HG02938 (cell line): ENCODE measurements at regions not wholly inside any gene's neighbourhood (a gene's known extent, or its start where the extent isn't known, plus 50 kb on each side); places are given as distances from the start of the nearest gene placed in this dataset.
"Not testable (repeated sequence)": the region's sequence is repeated elsewhere in the genome, so short reads cannot be mapped to it uniquely, and the experiment has no call there.

ENCODE experiments used
- ATAC-seq: cut with Tn5 transposase; IDR thresholded peaks from one replicate; pipeline ENCODE4 v1.9.1; 2021; ENCODE audit warnings: mild to moderate bottlenecking, moderate library complexity; ENCODE audit not compliant: unreplicated experiment

GRCh38 chr12:61524851-61525250, 735.4 kb upstream of the USP15 start:
- no peak for ATAC-seq

GRCh38 chr12:61525331-61525730, 734.9 kb upstream of the USP15 start:
- no peak for ATAC-seq

- no peak for ATAC-seq
Observed at GRCh38 chr12:61530456-61530855, 729.7 kb upstream of the USP15 start.

- ATAC-seq = no peak
Observed at GRCh38 chr12:61531195-61531594, 729.0 kb upstream of the USP15 start.

GRCh38 chr12:61536117-61536516, 724.1 kb upstream of the USP15 start:
- no peak for ATAC-seq

- ATAC-seq = no peak
Observed at GRCh38 chr12:61536525-61536924, 723.7 kb upstream of the USP15 start.

- ATAC-seq = no peak
Observed at GRCh38 chr12:61538951-61539350, 721.3 kb upstream of the USP15 start.

- no peak for ATAC-seq
Observed at GRCh38 chr12:61542551-61542950, 717.7 kb upstream of the USP15 start.

GRCh38 chr12:61546296-61546695, 713.9 kb upstream of the USP15 start:
- no peak for ATAC-seq

GRCh38 chr12:61553091-61553490, 707.1 kb upstream of the USP15 start:
- no peak for ATAC-seq

- no peak for ATAC-seq
Observed at GRCh38 chr12:61554268-61555008, 705.8 kb upstream of the USP15 start.

GRCh38 chr12:61563665-61564450, 696.3 kb upstream of the USP15 start:
- ATAC-seq = no peak

GRCh38 chr12:61564466-61564865, 695.7 kb upstream of the USP15 start:
- ATAC-seq = no peak

- ATAC-seq = no peak
Observed at GRCh38 chr12:61566183-61566582, 694.0 kb upstream of the USP15 start.

GRCh38 chr12:61574339-61574738, 685.9 kb upstream of the USP15 start:
- ATAC-seq = no peak

GRCh38 chr12:61584943-61585342, 675.3 kb upstream of the USP15 start:
- no peak for ATAC-seq

- not testable (repeated sequence) for ATAC-seq
Observed at GRCh38 chr12:61590864-61591263, 669.3 kb upstream of the USP15 start.

GRCh38 chr12:61610143-61610542, 650.1 kb upstream of the USP15 start:
- ATAC-seq = no peak

- no peak for ATAC-seq
Observed at GRCh38 chr12:61629702-61630101, 630.5 kb upstream of the USP15 start.

- no peak for ATAC-seq
Observed at GRCh38 chr12:61646639-61647038, 613.6 kb upstream of the USP15 start.

- no peak for ATAC-seq
Observed at GRCh38 chr12:61647566-61647965, 612.6 kb upstream of the USP15 start.

- ATAC-seq = no peak
Observed at GRCh38 chr12:61652265-61652664, 607.9 kb upstream of the USP15 start.
